GM21576 (cell line): ENCODE measurements at regions not wholly inside any gene's neighbourhood (a gene's known extent, or its start where the extent isn't known, plus 50 kb on each side); places are given as distances from the start of the nearest gene placed in this dataset.
"Not testable (repeated sequence)": the region's sequence is repeated elsewhere in the genome, so short reads cannot be mapped to it uniquely, and the experiment has no call there.

Experiments
- ATAC-seq: cut with Tn5 transposase; IDR thresholded peaks from one replicate; pipeline ENCODE4 v1.9.1; 2021; ENCODE audit warnings: mild to moderate bottlenecking, moderate library complexity; ENCODE audit not compliant: unreplicated experiment

DNA sequence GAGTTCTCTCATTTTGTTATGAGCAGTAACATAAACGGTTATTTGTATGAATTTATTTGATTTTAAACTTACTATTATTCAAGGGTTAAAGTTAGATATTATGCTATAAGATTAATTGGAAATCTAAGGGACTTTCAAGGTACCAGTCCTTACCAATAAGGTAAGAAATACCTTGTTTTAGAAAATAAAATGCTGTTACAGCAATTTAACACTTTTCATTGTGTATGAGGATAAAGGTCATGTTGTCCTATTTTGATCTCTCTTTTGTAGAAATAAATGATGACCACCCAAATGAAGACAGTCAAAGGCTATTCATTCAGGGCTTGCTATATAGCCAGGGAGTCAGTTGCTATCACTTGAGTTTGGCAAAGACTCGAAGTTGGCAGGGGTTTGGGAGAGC is 1185.9 kb upstream of the GOT2 start:
- no peak for ATAC-seq

DNA sequence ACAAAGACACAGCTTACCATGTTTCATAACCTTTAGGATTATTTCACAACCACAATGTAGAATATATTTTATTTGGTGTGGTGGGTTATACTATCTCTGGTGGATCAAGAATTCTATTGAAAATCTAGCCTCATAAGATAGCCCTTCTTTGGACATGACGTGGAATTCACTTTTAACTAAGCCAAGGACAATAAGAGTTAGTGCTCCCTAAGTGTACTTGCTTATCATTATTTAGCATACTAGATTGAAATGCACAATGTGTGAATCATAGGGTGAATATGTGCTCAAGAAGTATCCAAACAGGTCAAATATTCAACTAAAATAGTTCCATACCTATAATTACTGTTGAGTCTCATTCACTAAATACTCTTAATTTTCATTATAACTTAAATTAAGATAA is 1179.5 kb upstream of the GOT2 start:
- no peak for ATAC-seq

DNA sequence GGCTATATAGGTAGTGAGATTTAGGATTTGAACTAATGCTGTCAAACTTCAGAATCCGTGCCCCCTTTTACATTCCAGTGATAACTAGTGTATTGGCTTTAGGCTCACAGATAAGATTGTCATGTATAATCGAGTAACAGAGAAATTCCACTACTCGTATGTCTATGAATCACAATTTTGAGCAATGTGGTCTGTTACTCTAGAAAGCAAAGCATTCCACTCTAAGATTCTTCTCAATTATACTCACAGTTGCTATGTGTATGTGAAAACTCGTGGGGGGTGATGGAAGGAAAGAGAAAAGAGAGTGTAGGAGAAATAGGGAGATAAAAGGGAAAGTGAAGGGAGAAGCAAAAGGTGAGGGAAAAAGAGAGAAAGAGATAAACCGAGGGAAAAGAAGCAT is 1175.1 kb upstream of the GOT2 start:
- no peak for ATAC-seq

DNA sequence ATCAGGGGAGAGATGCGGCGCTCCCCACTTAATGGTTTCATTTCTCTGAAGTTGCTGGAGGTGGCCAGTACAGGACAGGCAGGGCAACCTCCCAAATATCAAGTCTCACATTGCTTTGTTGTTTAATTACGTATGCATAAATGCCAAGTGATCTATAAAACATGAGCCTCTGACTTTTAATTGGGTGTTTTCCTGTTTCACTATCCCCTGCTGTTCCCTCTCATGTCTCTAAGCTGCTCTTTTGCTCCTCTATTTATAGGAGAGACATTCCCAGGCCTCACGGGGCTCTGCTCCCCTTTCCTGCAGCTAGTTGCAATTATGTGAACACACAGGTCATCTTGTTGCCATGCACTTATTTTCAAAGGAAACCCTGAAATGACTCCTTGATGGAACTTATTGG is 1173.5 kb upstream of the GOT2 start:
- no peak for ATAC-seq

DNA sequence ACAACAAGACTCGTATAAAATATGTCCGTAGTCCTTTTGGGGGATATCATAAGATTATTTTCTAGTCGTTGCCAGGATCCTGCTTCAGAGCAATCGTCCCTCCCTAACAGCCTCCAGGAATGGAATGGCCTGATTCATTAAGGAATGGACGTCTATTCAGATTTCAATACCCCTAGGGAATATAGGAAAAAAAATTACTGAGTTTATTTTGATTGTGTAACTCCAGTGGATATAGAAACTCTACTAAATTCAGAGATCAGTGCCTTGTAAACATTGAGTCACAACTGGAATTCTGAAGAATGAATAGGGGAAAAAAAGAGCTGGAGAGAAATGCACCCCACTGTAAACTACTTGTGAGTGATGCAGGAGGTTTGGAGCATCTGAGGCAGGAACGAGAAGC is 1171.5 kb upstream of the GOT2 start:
- no peak for ATAC-seq

DNA sequence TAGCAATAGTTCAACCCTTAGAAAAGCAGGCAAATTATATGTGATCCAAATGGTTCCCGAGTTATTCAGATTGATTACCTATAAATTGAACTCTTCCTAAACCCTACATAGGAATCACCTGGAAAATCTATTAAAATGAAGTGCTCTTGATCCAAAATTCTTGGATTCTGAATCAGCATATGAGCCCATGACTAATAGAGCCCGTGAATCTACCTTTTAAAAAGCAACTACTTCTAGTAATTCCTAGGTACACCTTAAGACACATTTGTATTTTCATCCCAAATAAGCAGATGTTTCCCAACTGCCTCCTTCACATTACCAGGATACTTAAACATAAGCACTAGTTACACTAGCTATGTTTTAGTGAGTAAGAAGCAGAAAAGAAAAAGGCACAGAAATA is 1171.0 kb upstream of the GOT2 start:
- ATAC-seq = no peak

DNA sequence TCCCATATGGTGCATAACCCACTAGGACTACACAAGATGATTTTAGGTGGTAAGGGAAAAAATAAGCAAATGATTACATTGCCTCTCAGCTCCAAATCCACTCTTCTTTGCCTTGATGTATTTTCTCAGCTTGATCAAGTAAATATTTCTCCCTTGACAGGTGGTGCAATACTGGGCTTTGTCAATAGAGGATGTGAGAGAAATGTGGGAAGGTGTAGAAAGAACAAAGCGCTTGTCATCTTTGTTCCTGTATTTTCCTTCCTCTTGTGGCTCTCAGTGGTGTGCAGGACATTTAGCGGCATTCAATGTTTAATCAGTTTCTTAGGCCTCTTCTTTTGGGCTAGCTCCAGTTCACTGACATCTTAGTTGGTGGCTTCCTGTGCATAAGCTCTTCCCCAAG is 1165.8 kb upstream of the GOT2 start:
- no peak for ATAC-seq

DNA sequence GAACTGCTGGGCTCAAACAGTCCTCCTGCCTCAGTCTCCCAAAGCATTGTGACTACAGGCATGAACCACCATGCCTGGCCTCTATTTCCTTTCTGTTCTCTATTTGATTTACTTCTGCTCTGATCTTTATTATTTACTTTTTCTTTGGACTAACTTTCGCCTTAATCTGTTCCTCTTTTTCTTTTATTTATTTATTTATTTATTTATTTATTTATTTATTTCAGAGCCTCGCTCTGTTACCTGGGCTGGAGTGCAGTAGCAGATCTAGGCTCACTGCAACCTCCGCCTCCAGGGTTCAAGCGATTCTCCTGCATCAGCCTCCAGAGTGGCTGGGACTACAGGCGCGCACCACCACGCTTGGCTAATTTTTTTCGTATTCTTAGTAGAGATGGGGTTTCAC is 1158.3 kb upstream of the GOT2 start:
- no peak for ATAC-seq

DNA sequence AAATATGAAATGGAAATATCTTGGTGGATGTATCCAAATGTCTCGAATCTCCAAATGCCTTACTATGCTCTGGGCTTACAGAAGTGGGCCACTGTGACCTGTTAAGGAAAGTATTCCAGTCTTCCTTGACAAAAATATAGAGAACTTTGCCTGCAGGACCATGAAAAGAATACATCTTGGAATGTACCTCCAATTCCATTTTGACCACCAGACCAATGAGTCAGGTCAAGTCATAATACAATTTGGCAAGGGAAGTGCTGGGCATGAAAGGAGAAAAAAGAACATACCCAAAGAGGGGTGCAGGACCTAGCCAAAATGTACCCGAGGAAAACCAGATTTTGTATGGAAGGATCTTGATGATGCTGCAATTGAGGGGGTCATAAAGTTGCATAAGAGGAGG is 1153.7 kb upstream of the GOT2 start:
- no peak for ATAC-seq

DNA sequence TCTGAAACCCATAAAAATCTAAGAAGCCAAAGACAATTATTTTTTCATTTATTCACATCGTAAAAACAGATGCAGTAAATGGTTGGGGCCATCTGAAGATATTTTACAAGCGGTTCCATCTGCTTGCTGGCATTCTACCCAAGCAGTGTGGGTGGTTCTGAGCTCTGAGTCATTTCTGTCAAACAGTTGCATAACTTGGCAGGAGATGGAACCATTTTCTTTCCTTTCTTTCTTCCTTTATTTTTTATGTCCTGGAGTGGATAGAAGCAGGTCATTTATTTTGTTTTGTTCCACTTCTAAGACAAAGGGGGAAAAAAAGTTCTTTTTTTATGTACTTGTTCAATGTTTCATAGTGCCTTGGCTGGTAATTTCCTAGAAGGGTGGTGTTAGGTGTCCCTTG is 1151.9 kb upstream of the GOT2 start:
- ATAC-seq = no peak

DNA sequence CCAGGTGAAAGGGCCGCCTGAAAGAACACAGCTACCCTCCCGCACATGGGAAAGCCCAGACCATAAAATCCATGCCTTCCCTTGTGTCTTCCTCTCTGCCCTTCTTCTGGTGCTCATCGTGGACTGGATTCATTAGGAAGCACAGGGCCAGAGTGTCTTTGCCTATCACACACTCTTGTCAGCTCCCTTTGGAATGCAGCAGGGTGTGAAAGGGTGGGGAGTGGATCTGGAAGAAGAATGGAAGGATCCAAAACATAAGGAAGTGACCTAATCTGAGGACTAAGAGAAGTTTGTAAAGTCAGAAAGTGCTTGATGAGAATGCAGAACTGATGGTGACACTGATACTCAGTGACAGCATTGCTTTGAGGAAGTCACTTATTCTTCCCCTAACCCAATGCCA is 1147.3 kb upstream of the GOT2 start:
- no peak for ATAC-seq

DNA sequence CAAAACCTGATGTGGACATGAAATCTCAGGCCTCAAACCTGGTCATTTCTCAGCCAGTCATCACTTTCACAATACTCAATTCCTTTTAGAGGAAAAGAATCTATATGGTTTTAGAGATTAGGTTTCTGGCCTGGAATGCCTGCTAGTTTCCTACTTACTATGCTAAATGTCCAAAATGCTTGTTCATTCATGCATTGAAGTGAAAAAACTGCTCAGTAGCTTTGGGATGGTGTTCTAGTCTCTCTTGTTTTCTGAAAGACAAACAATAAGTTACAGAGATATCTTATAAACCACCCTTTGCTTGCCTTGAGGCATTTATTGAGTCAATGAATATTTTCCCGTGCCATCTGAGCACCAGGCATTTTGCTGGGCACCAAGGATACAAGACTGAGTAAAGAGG is 1146.5 kb upstream of the GOT2 start:
- no peak for ATAC-seq

DNA sequence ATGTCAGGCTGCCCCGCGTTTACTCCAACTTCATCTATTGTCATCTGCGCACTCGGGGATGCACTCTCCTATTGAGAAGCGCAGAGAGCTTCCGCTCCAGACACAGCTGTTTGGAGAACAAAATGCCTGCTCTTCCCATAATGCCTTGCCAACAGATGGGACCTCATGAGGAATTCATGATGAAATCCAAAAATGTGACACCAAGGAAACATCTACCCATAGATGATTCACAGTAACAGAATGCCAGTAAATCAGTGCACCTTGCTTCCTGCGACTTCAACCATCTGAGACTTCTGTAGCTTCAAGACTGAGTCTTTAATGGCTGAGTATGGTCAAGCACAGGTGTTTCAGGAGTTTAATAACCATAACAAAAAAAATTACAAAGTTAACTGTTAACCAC is 1144.9 kb upstream of the GOT2 start:
- no peak for ATAC-seq

DNA sequence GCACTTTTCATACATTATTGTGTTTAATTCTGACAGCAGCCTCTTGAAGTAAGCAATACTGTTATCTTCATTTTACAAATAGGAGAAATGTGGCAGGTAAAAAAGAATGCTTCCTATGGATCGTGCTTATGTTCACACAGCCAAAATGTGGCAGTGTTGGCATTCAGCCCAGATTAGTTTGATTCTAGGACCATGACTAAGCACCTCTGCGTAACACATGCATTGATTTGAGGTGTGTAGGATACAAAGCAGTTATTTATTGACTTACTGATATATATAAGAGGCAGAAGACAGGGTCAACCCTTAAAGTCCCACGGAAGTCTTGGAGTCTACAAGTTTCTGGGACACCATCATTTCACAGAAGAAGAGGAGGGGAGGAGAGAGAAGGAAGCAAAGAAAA is 1144.4 kb upstream of the GOT2 start:
- no peak for ATAC-seq

DNA sequence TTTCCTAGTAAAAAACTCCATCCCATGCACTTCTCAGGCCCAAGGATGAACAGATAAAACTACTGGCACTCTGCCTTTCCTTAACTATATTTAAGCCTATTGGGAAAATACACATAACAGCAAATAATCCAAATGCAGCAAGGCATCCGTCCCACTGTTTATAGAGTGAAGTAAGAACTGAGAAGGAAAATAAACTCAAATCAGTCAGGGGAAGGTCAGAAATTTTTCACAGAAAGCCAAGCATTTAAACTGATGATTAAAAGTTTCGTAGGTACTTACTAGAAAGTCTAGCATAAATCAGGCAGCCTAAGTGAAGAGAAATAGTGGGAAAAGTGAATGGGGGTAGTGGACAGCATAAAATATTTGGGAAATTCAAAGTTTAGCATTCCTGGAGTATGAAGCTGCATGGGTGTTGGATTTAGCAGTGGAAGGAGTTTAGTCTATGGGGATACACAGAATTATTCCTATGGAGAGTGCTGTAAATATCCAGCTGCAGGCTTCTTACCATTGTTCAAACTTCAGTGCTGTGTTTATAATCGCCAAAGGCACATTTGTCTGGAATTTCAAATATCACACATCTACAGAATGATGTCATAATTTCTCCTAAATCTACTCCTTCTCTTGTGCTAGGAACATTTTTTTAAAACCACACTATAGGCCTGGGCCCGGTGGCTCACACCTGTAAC is 1131.0 kb upstream of the GOT2 start:
- ATAC-seq = no peak

DNA sequence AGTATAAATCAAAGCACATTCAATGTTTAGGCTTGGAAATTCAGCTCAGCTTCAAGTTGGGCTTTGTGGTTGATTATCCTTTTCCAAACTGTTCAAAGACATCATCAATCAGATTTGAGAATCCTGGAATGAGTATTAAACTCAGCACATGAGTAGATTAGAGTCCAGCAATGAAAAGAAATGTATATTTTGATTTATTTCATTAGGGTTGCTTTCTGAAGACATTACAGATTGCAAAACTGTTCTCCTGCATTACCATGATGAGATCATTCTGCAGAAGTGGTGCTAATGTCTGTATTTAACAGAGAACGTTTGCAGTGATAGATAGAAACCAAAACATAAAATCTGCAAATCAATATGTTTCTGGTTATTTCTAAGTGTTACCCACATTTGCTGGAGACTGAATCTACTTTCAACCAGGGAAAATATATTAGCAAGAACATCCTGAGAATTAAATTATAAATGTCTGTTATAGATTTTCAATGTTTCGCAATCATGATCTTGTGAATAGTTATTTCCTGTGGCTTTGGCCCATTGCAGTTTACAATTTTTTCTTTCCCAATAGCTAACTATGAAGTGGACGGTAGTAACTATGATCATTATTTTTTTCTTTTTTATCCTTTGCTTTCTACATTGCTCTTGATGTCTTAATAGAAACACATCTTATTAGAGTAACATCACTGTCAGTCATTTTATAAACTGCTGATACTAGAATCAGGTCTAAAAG is 1125.7 kb upstream of the GOT2 start:
- ATAC-seq = no peak

DNA sequence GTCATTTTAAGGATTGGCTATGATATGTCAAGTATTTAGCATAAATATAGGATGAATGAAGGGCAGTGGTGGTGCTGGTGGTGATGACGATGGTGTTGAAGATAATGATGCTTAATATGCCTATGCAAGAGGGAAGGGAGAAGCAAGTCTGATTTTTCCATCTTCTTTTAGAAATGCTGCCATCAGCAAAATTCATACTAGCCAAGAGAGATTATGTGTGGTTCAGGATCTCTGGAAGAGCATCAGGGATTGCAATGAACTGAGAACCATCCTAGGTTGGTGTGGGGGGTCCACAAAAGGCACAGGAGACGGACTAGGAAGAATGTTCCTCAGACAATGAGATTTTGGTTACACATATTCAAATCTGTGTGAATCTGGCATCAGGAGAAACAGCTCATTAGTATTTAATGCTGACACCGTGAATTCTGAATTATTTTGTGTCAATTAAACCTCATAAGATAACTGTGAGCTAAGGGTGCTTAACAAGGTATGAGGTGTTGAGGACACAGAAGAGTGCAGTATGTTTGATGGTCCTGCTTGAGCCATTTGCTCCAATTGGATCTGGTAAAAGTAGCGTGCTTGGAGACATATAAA is 1120.8 kb upstream of the GOT2 start:
- ATAC-seq = no peak

DNA sequence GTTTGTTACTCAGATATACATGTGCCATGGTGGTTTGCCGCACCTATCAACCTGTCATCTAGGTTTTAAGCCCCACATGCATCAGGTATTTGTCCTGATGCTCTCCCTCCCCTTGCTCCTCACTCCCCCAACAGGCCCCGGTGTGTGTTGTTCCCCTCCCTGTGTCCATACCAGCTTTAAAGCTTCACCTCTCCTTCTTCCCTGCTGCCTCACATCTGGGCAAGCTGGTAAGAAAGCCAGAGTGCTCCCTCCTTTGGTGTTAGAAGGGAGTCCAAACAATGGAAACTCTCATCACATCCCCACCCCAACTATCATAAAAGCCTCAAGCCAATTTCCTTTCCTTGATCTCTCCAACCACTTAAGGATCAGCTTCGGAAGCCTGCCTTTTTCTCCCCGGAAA is 1115.6 kb upstream of the GOT2 start:
- no peak for ATAC-seq

DNA sequence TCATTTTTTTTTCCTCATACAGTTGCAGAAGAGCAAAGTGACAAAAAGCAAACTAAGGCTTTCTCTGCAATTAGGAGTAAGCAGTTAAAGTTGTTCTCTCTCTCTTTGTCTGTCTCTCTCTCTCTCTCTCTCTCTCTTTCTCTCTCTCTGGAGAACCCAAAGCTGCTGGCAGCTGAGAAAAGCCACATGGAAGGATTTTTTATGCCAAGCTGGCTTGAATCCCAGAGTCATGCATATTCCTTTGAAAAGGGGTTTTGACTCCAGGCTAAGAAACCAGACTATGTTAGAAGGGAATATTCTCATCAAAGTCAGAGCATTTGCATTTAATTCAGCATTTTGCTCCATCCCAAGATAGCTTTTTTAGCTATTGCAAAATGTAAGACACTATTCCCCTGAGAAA is 1114.2 kb upstream of the GOT2 start:
- no peak for ATAC-seq

DNA sequence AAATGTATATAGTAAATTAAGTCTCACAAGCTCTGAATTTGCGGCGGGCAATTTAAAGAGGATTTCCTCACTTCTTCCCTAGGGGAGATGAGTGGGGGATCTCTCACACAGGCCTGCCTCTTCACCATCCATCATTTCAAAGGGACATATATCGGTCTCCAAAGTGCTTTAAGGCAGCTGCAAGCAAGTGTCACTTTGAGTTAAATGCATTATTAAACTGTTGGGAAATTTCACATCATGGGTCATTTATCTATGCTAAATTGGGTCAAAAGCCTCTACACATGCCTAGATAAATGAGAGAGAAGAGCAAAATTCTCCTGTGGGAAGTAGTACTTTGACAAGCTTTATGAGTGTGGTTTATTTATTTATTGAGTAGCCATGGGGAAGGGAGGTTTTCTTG is 1106.1 kb upstream of the GOT2 start:
- ATAC-seq = no peak

DNA sequence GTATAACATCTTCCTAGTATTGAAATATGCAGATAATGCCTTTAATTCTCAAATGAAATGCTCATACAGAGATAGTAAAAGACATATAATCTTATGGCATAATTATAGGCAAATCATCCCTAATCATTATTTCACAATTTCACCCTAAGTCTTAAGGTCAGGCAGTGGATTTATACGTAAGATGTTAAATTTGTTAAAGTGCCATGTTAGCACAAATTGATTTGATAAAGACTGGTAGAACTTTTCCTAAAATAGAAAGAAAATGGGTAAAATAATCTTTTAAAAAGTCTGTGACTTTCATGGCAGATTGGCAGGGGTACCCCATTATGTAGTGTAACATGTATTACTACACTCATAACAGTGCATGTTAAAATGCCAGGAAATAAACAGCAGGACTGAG is 1092.7 kb upstream of the GOT2 start:
- no peak for ATAC-seq

DNA sequence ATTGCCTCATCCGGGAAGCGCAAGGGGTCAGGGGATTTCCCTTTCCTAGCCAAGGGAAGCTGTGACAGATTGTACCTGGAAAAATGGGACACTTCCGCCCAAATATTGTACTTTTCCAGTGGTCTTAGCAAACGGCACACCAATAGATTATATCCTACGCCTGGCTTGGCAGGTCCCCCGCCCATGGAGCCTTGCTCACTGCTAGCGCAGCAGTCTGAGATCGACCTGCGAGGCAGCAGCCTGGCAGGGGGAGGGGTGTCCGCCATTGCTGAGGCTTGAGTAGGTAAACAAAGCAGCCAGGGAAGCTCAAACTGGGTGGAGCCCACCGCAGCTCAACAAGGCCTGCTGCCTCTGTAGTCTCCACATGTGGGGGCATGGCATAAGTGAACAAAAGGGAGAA is 1075.4 kb upstream of the GOT2 start:
- not testable (repeated sequence) for ATAC-seq

DNA sequence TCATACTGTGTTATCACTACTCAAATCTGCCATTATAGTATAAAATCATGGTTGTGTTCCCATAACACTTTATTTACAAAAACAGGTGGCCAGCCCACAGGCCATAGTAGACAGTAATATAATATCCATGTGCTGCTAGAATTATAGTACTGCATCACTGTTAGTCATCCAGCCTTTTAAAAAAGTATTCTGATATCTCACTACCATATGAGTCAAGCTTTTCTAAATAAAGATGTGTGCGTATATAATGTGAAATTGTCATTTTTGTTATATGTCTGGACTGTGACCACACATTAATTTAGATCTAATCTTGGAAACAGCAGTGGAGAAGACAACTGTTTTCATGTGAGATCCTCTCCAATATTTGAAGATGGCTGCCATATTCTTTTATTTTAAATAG is 1049.1 kb upstream of the GOT2 start:
- no peak for ATAC-seq
